ENCODE measurements at regions not wholly inside any gene's neighbourhood (a gene's known extent, or its start where the extent isn't known, plus 50 kb on each side); places are given as distances from the start of the nearest gene placed in this dataset.
"Not testable (repeated sequence)": the region's sequence is repeated elsewhere in the genome, so short reads cannot be mapped to it uniquely, and the experiment has no call there.

DNA sequence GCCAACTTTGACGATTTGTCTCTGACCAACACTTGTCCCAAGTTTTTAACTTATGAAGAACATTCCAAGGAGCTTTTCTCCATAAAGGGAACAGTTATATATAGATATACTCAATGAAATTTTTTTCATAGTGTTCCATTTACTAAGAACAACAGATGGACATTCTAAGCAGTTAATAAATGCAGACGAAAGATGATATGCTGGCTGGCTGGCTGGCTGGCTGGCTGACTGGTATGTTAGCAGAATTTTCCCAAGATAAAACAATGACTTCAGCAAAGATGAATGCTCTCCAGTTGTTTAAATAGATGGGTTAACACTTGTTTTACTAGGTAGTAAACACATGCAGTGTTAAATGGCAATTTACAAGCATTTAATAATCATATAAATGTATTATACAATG is 62.2 kb downstream of the SPANXN3 start:
- no peak for ATAC-seq
- H3K27ac ChIP-seq (ENCODE audit: low read length), result no peak overlapping the region
- WGBS, result 4% methylated on average over 2 of the region's 2 CpGs

DNA sequence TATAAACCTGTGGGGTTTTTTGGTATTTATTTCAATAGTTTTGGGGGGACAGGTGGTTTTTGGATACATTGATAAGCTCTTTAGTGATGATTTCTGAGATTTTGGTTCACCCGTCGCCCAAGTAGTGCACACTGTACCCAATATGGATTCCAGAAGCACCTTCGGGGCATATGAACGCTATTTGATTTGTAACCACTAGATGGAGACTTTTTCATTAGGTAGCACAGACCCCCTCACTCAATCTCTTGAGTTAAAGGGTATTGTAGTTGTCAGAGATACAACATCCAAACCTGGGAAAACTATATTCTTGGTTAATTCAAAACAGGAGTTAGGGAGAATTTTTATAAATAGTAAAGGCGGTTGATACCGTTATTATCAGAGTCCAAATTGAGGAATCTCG is 79.8 kb downstream of the SPANXN3 start:
- intact Hi-C loops (cut with DNase I), result no loop called here
- H3K27me3 ChIP-seq (ENCODE audit: control insufficient read depth, insufficient read depth), result no peaks in the 10 kb centered on the region
- H3K27ac ChIP-seq (ENCODE audit: low read length), result no peak overlapping the region
- no peak overlapping the region for H3K4me3 ChIP-seq (ENCODE audit: low read length)
- WGBS, result 10% methylated on average over 7 of the region's 7 CpGs
- DNase-seq, result no peak
- H3K4me1 ChIP-seq (ENCODE audit: control insufficient read depth, insufficient read depth, low read length), result no peaks in the 10 kb centered on the region
- H3K9me3 ChIP-seq (ENCODE audit: control insufficient read depth, low read length), result no peaks in the 10 kb centered on the region
- ATAC-seq, result no peak

More for the DNA sequence above, 62.2 kb downstream of the SPANXN3 start:
- DNase-seq, result peak in 1 of 3 donors; percentile 11
- Histone ChIP-seq H3K27me3 (ENCODE audit: control insufficient read depth, insufficient read depth) (no peaks in the 10 kb centered on the region), H3K9me3 (ENCODE audit: control insufficient read depth, low read length) (no peaks in the 10 kb centered on the region), H3K4me3 (ENCODE audit: low read length) (no peak overlapping the region), H3K4me1 (ENCODE audit: control insufficient read depth, insufficient read depth, low read length) (no peaks in the 10 kb centered on the region)
- intact Hi-C loops (cut with DNase I), result no loop called here

DNA sequence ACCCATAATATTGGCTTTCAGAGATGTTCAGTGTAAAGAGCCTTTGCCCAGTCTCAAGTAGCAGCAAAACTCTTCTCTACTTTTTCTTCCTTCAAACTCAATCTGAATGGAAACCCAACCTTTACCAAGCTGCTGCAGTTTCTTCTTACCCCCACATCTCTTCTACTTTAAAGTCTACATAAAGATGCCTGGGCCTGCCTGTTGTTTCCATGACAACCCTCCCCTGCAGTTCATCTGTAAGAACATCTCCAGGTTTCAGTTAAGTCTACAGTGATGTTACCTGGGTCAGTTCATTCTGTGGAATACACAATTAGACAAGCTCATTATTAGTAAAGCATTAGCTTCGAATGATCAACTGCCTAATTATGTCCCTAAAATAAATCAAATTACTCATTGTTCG is 81.4 kb downstream of the SPANXN3 start:
- H3K4me1 ChIP-seq (ENCODE audit: control insufficient read depth, insufficient read depth, low read length), result no peaks in the 10 kb centered on the region
- intact Hi-C loops (cut with DNase I), result no loop called here
- H3K4me3 ChIP-seq (ENCODE audit: low read length), result no peak overlapping the region
- 87% methylated on average over 2 of the region's 2 CpGs for whole genome bisulfite sequencing
- no peaks in the 10 kb centered on the region for H3K27me3 ChIP-seq (ENCODE audit: control insufficient read depth, insufficient read depth)
- no peak overlapping the region for H3K27ac ChIP-seq (ENCODE audit: low read length)
- no peak for ATAC-seq
- no peak for DNase-seq
- no peaks in the 10 kb centered on the region for H3K9me3 ChIP-seq (ENCODE audit: control insufficient read depth, low read length)

DNA sequence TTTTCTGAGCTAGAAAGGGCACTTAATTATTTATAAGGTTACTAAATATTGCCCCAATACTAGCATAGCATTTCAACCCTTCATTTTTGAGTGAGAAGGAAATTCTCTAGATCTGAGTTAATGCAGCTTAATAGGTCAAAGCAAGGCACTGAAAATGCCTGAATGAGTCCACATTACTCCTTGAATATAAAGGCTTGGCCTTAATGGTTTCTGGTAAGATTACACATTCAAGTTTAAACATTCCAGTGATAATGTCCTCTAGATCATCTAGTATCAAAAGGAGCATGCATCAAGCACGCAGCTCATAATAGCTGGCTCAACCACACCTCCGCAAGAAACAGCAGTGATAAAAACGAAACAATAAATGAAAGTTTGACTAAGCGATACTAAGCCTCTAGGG is 87.5 kb downstream of the SPANXN3 start:
- no peak overlapping the region for H3K27ac ChIP-seq (ENCODE audit: low read length)
- intact Hi-C loops (cut with DNase I), result no loop called here
- H3K27me3 ChIP-seq (ENCODE audit: control insufficient read depth, insufficient read depth), result no peaks in the 10 kb centered on the region
- no peak overlapping the region for H3K4me3 ChIP-seq (ENCODE audit: low read length)
- no peaks in the 10 kb centered on the region for H3K4me1 ChIP-seq (ENCODE audit: control insufficient read depth, insufficient read depth, low read length)
- DNase-seq (no peak), ATAC-seq (no peak)
- H3K9me3 ChIP-seq (ENCODE audit: control insufficient read depth, low read length), result no peaks in the 10 kb centered on the region
- WGBS, result 55% methylated on average over 4 of the region's 4 CpGs

DNA sequence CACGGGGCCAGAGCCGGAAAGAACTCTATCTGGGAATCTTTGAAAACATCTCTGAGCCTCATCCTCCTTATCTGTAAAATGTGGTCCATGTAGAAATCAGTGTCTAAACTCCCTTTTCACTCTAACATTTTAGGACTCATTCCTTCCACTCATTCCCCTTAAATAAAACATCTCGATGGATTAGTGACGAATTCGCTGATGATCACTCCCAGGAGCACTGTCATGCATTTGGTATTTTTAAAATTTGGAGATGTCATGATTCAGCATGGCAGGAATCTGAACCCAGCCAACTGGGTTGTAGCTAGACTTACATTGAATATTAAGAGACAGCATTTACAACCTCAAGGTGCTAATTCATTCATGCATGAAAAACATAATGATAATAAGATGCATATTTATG is 88.1 kb downstream of the SPANXN3 start:
- H3K27ac ChIP-seq (ENCODE audit: low read length), result no peak overlapping the region
- DNase-seq (no peak), ATAC-seq (no peak)
- no peaks in the 10 kb centered on the region for H3K4me1 ChIP-seq (ENCODE audit: control insufficient read depth, insufficient read depth, low read length)
- H3K27me3 ChIP-seq (ENCODE audit: control insufficient read depth, insufficient read depth), result no peaks in the 10 kb centered on the region
- 74% methylated on average over 5 of the region's 5 CpGs for WGBS
- no peaks in the 10 kb centered on the region for H3K9me3 ChIP-seq (ENCODE audit: control insufficient read depth, low read length)
- H3K4me3 ChIP-seq (ENCODE audit: low read length), result no peak overlapping the region
- intact Hi-C loops (cut with DNase I), result no loop called here

DNA sequence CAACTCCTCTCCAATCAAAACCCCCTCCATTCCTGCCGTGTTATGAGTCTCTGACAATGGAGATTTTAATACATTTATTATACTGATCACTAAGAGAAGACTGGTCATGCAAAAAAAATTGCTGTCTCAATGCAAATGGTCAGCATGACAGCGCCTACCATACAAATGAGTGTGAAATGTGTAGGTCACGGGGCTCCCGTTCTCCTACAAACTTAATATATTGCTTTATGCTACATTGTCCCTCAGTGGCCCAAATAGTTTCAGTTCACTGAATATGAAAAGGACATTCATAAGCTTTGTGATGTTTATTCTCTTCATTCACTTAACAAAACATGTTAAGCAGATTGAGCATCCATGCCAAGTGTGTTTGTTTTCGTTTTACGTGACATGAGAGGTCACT is 116.1 kb downstream of the SPANXN3 start:
- ATAC-seq, result no peak
- intact Hi-C loops (cut with DNase I), result no loop called here
- no peak for DNase-seq
- H3K9me3 ChIP-seq (ENCODE audit: control insufficient read depth, low read length), result no peaks in the 10 kb centered on the region
- H3K27me3 ChIP-seq (ENCODE audit: control insufficient read depth, insufficient read depth), result no peaks in the 10 kb centered on the region
- no peak overlapping the region for H3K4me3 ChIP-seq (ENCODE audit: low read length)
- 83% methylated on average over 6 of the region's 6 CpGs for WGBS
- H3K27ac ChIP-seq (ENCODE audit: low read length), result no peak overlapping the region
- H3K4me1 ChIP-seq (ENCODE audit: control insufficient read depth, insufficient read depth, low read length), result no peaks in the 10 kb centered on the region

DNA sequence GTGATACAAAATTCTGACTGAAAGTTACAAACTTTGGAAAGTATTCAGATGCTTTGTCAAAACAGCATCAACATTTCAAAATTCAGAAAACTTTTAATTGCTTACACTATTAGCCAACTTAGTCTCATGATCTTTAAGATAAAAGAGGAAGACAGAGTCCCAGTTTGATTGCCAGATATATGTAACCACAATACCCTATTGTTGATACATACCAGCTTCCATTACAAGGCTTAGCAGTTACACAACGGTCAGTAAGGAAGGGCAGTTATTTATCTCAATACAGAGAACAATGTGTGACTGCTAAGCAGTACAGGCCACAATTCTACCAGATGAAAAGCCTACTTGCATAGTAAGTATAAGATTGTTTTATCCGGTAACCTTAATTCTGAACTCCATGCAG is 138.4 kb downstream of the SPANXN3 start:
- Histone ChIP-seq H3K9me3 (ENCODE audit: control insufficient read depth, low read length) (no peaks in the 10 kb centered on the region), H3K27ac (ENCODE audit: low read length) (no peak overlapping the region), H3K27me3 (ENCODE audit: control insufficient read depth, insufficient read depth) (no peaks in the 10 kb centered on the region), H3K4me1 (ENCODE audit: control insufficient read depth, insufficient read depth, low read length) (no peaks in the 10 kb centered on the region), H3K4me3 (ENCODE audit: low read length) (no peak overlapping the region)
- no peak for DNase-seq
- ATAC-seq, result no peak
- intact Hi-C loops (cut with DNase I), result no loop called here
- 62% methylated on average over 2 of the region's 2 CpGs for WGBS

DNA sequence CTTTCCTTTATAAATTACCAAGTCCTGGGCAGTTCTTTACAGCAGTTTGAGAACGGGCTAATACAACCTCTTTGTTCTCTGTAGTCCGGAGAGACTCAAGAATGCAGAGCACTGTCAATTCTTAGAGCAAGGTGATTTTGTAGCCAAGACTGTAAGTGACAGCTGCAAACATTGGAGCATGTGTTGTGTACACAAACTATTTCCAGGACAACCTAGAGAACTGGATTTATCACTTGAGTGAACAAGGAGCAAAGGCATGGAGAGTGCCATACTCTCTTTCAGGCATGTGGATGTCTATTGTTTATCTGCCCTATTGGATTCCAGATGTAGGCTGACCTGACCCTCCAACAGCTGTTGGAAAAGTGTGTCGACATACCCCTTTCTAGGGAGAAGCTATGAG is 153.9 kb downstream of the SPANXN3 start:
- Histone ChIP-seq H3K27me3 (ENCODE audit: control insufficient read depth, insufficient read depth) (no peaks in the 10 kb centered on the region), H3K4me1 (ENCODE audit: control insufficient read depth, insufficient read depth, low read length) (no peaks in the 10 kb centered on the region), H3K4me3 (ENCODE audit: low read length) (no peak overlapping the region), H3K27ac (ENCODE audit: low read length) (no peak overlapping the region), H3K9me3 (ENCODE audit: control insufficient read depth, low read length) (no peaks in the 10 kb centered on the region)
- no peak for DNase-seq
- WGBS, result 59% methylated on average over 3 of the region's 3 CpGs
- intact Hi-C loops (cut with DNase I), result no loop called here
- ATAC-seq, result no peak

DNA sequence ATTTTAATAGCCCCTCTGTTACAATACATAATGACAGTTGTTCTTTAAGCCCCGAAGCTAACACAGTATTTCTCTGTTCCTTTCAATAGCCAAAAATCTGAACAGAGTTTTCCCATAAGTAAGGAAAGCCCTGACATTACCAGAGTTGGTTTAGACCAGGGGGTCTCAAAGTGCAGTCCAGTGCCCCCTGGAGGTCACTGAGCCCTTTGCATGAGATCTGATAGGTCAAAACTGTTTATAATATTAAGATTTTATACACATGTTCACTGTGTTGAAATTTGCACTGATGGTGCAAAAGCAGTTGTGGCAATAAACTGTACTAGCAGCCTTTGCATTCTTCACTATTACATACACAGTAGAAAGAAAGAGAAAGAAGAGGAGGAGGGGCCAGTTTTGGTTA is 177.1 kb downstream of the SPANXN3 start:
- DNase-seq (peak in 1 of 3 donors; percentile 15), ATAC-seq (no peak)
- Histone ChIP-seq H3K27me3 (ENCODE audit: control insufficient read depth, insufficient read depth) (no peaks in the 10 kb centered on the region), H3K4me3 (ENCODE audit: low read length) (no peak overlapping the region), H3K27ac (ENCODE audit: low read length) (no peak overlapping the region), H3K4me1 (ENCODE audit: control insufficient read depth, insufficient read depth, low read length) (no peaks in the 10 kb centered on the region), H3K9me3 (ENCODE audit: control insufficient read depth, low read length) (no peaks in the 10 kb centered on the region)
- 85% methylated on average over 1 of the region's 1 CpG for WGBS
- intact Hi-C loops (cut with DNase I), result no loop called here

DNA sequence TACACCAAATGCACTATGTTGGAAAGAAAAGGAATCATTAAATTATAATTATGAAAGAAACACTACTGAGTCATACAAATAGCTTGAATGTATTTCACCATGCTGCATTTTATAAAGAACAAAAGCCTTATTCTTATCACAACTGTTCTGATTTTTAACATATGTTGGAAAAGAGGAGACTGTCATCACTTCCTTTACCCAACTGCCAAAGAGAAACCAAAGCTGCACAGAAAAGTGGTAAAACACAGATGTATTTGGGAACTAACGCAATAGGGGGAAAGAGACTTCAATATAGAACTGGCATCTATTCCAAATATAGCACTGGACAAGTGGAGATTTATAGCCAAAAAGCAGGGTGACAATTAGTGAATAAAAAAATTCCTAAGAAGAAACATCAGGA is 181.0 kb downstream of the SPANXN3 start:
- H3K9me3 ChIP-seq (ENCODE audit: control insufficient read depth, low read length), result no peaks in the 10 kb centered on the region
- ATAC-seq (no peak), DNase-seq (no peak)
- H3K27ac ChIP-seq (ENCODE audit: low read length), result no peak overlapping the region
- no peaks in the 10 kb centered on the region for H3K27me3 ChIP-seq (ENCODE audit: control insufficient read depth, insufficient read depth)
- no peak overlapping the region for H3K4me3 ChIP-seq (ENCODE audit: low read length)
- WGBS, result 56% methylated on average over 1 of the region's 1 CpG
- no peaks in the 10 kb centered on the region for H3K4me1 ChIP-seq (ENCODE audit: control insufficient read depth, insufficient read depth, low read length)
- intact Hi-C loops (cut with DNase I), result no loop called here

DNA sequence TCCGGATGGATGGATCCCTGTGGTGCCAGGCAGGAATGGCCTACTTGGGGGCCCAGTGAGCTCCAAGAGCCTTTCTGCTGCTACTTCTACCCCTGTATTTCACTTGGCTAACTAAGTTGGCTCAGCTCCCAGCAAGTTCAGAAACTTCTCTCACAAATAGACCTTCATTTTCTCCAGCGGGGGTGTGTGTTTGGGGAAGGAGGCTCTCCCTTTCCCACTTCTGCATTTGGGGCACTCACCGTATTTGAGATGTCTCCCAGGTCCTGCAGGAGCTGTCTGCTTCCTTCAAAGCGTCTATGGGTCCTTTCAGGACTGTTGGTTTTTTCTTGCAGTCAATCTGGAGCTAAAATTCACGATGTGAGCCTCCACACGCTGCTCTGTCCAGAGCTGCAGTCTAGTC is 197.7 kb downstream of the SPANXN3 start:
- no peaks in the 10 kb centered on the region for H3K27me3 ChIP-seq (ENCODE audit: control insufficient read depth, insufficient read depth)
- intact Hi-C loops (cut with DNase I), result no loop called here
- H3K9me3 ChIP-seq (ENCODE audit: control insufficient read depth, low read length), result no peaks in the 10 kb centered on the region
- no peak overlapping the region for H3K27ac ChIP-seq (ENCODE audit: low read length)
- ATAC-seq (no peak), DNase-seq (no peak)
- no peaks in the 10 kb centered on the region for H3K4me1 ChIP-seq (ENCODE audit: control insufficient read depth, insufficient read depth, low read length)
- no peak overlapping the region for H3K4me3 ChIP-seq (ENCODE audit: low read length)
- WGBS, result 54% methylated on average over 6 of the region's 6 CpGs

DNA sequence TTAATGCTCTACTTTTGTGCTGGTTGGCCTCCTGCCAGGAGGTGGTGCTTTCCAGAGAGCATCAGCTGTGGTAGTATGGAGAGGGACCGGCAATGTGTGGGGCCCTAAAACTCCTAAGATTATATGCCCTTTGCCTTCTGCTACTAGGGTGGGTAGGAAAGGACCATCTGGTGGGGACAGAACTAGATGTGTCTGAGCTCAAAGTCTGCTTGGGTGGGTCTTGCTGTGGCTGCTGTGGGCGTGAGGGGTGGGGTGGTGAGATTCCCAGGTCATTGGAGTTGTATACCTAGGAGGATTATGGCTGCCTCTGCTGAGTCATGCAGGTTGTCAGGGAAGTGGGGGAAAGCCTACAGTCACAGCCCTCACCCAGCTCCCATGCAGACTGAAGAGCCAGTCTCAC is 198.4 kb downstream of the SPANXN3 start:
- H3K4me1 ChIP-seq (ENCODE audit: control insufficient read depth, insufficient read depth, low read length); H3K9me3 ChIP-seq (ENCODE audit: control insufficient read depth, low read length); DNase-seq; H3K27me3 ChIP-seq (ENCODE audit: control insufficient read depth, insufficient read depth); H3K27ac ChIP-seq (ENCODE audit: low read length); intact Hi-C loops (cut with DNase I); H3K4me3 ChIP-seq (ENCODE audit: low read length); ATAC-seq: not testable (repeated sequence)
- 78% methylated on average over 2 of the region's 2 CpGs for WGBS
